GM20000 (cell line): ENCODE measurements at regions not wholly inside any gene's neighbourhood (a gene's known extent, or its start where the extent isn't known, plus 50 kb on each side); places are given as distances from the start of the nearest gene placed in this dataset.
"Not testable (repeated sequence)": the region's sequence is repeated elsewhere in the genome, so short reads cannot be mapped to it uniquely, and the experiment has no call there.

Experiments
- DNase-seq: peaks from one replicate; pipeline ENCODE4 v3.0.0; 2012; ENCODE audit warnings: low spot score
- TF ChIP-seq, protein P1 (sequence below): IDR thresholded peaks from 2 replicates; pipeline ENCODE4 v1.5.1; 2012; ENCODE audit warnings: mild to moderate bottlenecking, control low read depth; ENCODE audit errors: extremely low read depth, missing control alignments

GRCh38 chr12:124216966-124217365 lies 77.9 kb upstream of the RFLNA start:
- TF ChIP-seq, protein P1, sequence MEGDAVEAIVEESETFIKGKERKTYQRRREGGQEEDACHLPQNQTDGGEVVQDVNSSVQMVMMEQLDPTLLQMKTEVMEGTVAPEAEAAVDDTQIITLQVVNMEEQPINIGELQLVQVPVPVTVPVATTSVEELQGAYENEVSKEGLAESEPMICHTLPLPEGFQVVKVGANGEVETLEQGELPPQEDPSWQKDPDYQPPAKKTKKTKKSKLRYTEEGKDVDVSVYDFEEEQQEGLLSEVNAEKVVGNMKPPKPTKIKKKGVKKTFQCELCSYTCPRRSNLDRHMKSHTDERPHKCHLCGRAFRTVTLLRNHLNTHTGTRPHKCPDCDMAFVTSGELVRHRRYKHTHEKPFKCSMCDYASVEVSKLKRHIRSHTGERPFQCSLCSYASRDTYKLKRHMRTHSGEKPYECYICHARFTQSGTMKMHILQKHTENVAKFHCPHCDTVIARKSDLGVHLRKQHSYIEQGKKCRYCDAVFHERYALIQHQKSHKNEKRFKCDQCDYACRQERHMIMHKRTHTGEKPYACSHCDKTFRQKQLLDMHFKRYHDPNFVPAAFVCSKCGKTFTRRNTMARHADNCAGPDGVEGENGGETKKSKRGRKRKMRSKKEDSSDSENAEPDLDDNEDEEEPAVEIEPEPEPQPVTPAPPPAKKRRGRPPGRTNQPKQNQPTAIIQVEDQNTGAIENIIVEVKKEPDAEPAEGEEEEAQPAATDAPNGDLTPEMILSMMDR: no peak
- no peak for DNase-seq

- TF ChIP-seq, protein P1: no peak
- no peak for DNase-seq
These were observed 77.2 kb upstream of the RFLNA start for GRCh38 chr12:124217508-124218242.

GRCh38 chr12:124218243-124218560 lies 76.7 kb upstream of the RFLNA start:
- TF ChIP-seq, protein P1: no peak
- no peak for DNase-seq

DNA sequence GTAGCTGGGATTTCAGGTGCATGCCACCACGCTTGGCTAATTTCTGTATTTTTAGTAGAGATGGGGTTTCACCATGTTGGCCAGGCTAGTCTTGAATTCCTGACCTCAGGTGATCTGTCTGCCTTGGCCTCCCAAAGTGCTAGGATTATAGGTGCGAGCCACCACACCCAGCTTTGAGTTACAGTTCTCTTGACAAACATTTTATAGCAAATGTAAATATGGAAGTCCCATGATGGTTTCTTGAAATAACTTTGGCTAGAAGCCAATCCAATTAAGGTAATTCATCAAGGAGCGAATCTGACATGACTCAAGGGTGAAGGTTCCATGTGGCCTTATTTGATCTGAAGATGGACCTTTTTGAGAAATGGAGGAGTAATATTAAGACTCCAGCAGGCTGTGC lies 76.2 kb upstream of the RFLNA start:
- DNase-seq: not testable (repeated sequence)

DNA sequence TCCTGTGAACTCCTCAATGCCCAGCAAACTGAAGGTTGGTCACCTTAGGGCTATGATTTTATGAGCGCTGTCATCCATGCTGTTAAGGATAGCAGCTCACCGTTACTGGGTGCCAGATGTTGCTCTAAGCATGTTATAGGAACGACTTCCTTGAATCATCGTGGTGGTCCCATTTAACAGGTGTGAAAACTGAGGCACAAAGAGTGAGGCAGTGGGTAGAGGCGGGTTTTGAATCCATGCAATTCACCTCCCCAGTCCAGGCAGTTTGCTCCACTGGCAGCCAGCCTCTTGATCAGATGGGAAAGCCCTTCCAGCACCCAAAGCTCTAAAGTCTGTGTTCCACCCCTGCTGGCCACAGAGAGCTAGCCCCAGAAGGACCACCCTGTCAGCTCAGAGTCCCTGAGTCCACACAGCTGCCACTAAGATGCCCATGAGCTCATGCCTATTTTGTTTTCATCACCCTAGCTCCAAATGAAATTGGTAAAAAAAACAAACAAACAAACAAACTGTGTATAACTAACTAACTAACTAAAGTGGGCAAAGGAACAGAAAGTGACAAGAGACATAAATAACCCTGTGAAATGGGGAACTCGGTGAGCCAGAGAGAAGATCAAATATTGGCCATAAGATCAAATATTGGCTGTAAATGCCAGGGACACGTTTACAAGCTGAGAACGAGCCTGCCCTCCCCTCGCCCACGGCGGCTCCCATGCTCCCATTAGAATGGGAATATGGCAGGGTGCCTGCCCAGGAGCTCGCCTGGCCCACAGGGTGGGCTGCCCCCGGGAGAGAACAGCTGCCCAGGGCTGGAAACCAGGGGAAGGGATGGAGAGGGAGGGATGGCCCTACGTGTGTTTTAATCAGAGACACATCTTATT lies 72.3 kb upstream of the RFLNA start:
- TF ChIP-seq, protein P1: no peak
- DNase-seq: no peak

- DNase-seq: not testable (repeated sequence)
These were observed 71.2 kb upstream of the RFLNA start for GRCh38 chr12:124223733-124224138.

DNA sequence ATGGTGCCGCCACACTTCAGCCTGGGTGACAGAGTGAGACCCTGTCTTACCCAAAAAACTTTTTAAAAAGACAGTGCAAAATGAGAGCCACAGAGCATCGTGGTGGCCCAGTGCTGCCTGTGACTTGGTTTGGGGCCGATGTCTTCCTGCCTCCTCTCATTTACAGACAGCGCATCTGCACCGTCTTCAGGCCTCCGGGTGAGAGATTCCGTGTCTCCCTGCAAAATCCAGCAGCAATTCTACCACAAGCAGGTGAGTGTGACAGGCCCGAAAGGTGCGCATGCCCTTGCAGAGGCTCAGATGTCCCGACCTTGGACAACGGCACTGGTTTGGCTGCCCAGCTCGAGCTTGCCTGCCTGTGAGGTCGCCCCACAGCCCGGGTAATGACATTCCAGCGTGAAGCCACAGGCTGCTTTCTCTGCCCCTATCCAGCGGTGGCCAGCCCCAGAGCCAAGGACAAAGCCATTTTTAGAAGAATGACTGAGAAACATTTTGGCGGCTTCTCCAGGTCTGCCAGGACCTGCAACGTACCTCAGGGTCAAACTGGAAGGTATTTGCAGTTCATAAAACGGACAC lies 70.3 kb upstream of the RFLNA start:
- DNase-seq: no peak
- TF ChIP-seq, protein P1: no peak

GRCh38 chr12:124225730-124226129 lies 69.2 kb upstream of the RFLNA start:
- no peak for DNase-seq
- TF ChIP-seq, protein P1: no peak
